Esophagus squamous epithelium (tissue), 4 donors: ENCODE measurements at regions not wholly inside any gene's neighbourhood (a gene's known extent, or its start where the extent isn't known, plus 50 kb on each side); places are given as distances from the start of the nearest gene placed in this dataset.

Source experiments
- POLR2A ChIP-seq, 4 donors: fragments of 450-650 bp; IDR thresholded peaks; one replicate each; pipeline ENCODE4 v1.6.1; 2017; ENCODE audit warnings: antibody characterized with exemption in 4 of 4, mild to moderate bottlenecking in 4 of 4, moderate library complexity in 3 of 4
- TF ChIP-seq, protein P1 (sequence below), 6 experiments: fragments of 450-650 bp in 4 of 6; fragments of 200-600 bp in 2 of 6; sonication (generic) in 2 of 6; IDR thresholded peaks; one replicate each; pipeline ENCODE4 v1.5.1; 2016 to 2019; ENCODE audit warnings: antibody characterized with exemption in 6 of 6, mild to moderate bottlenecking in 4 of 6, moderate library complexity in 4 of 6

DNA sequence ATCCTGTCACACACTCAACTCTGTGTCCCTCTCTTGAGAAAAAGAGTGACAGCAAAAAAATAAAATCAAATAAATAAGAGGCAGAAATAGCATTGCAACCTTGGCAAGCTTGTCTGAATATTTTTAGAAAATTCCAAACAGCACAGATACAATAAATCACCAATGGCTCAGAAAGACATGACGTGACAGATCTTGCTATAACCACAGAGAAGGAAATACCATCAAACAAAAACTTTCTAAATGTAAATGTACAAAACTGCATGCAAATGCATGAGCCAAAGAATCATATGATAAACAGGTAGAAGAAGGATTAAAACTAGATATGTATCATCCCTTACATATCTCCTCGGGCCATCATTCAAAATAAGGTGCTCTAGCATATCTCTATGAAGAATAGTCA lies 549.2 kb upstream of the NOX3 start:
- TF ChIP-seq, protein P1, sequence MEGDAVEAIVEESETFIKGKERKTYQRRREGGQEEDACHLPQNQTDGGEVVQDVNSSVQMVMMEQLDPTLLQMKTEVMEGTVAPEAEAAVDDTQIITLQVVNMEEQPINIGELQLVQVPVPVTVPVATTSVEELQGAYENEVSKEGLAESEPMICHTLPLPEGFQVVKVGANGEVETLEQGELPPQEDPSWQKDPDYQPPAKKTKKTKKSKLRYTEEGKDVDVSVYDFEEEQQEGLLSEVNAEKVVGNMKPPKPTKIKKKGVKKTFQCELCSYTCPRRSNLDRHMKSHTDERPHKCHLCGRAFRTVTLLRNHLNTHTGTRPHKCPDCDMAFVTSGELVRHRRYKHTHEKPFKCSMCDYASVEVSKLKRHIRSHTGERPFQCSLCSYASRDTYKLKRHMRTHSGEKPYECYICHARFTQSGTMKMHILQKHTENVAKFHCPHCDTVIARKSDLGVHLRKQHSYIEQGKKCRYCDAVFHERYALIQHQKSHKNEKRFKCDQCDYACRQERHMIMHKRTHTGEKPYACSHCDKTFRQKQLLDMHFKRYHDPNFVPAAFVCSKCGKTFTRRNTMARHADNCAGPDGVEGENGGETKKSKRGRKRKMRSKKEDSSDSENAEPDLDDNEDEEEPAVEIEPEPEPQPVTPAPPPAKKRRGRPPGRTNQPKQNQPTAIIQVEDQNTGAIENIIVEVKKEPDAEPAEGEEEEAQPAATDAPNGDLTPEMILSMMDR (IDR thresholded peaks at IDR 0.05), result no peak
- no peak for TF ChIP-seq POLR2A (IDR thresholded peaks at IDR 0.05)
